ENCODE measurements at regions not wholly inside any gene's neighbourhood (a gene's known extent, or its start where the extent isn't known, plus 50 kb on each side); places are given as distances from the start of the nearest gene placed in this dataset.
"Not testable (repeated sequence)": the region's sequence is repeated elsewhere in the genome, so short reads cannot be mapped to it uniquely, and the experiment has no call there.

GRCh38 chr17:52979921-52980320, 821.4 kb upstream of the CA10 start:
- DNase-seq (ENCODE audit: low spot score) (no peak), ATAC-seq (ENCODE audit: low FRiP score) (no peak)
- no peak for TF ChIP-seq CTCF (IDR thresholded peaks at IDR 0.05)

- no peak for TF ChIP-seq CTCF (IDR thresholded peaks at IDR 0.05)
- ATAC-seq (ENCODE audit: low FRiP score) (no peak), DNase-seq (ENCODE audit: low spot score) (no peak)
Measured at GRCh38 chr17:52965856-52966255, 807.3 kb upstream of the CA10 start.

- not testable (repeated sequence) for ATAC-seq (ENCODE audit: low FRiP score); DNase-seq (ENCODE audit: low spot score)
Measured at GRCh38 chr17:52961751-52962150, 803.2 kb upstream of the CA10 start.

GRCh38 chr17:52957411-52957810, 798.9 kb upstream of the CA10 start:
- no peak for TF ChIP-seq CTCF (IDR thresholded peaks at IDR 0.05)
- ATAC-seq (ENCODE audit: low FRiP score) (no peak), DNase-seq (ENCODE audit: low spot score) (no peak)

- ATAC-seq (ENCODE audit: low FRiP score) (no peak), DNase-seq (ENCODE audit: low spot score) (no peak)
- TF ChIP-seq CTCF (IDR thresholded peaks at IDR 0.05) = no peak
Measured at GRCh38 chr17:52947418-52947817, 788.9 kb upstream of the CA10 start.

GRCh38 chr17:52938623-52939230, 780.2 kb upstream of the CA10 start:
- no peak for DNase-seq (ENCODE audit: low spot score)
- ATAC-seq (ENCODE audit: low FRiP score) = no peak
- no peak for TF ChIP-seq CTCF (IDR thresholded peaks at IDR 0.05)

- no peak for TF ChIP-seq CTCF (IDR thresholded peaks at IDR 0.05)
- DNase-seq (ENCODE audit: low spot score) (no peak), ATAC-seq (ENCODE audit: low FRiP score) (no peak)
Measured at GRCh38 chr17:52930581-52930980, 772.1 kb upstream of the CA10 start.

GRCh38 chr17:52930145-52930544, 771.6 kb upstream of the CA10 start:
- no peak for TF ChIP-seq CTCF (IDR thresholded peaks at IDR 0.05)
- ATAC-seq (ENCODE audit: low FRiP score) (no peak), DNase-seq (ENCODE audit: low spot score) (no peak)
